NCI-H1105 (cell line): ENCODE measurements at regions not wholly inside any gene's neighbourhood (a gene's known extent, or its start where the extent isn't known, plus 50 kb on each side); places are given as distances from the start of the nearest gene placed in this dataset.
A peak's percentile ranks its signal among the peaks of the same experiment; 100 is the strongest.

Experiments
- DNase-seq: peaks from one replicate; lab custom pipeline; 2025; lab: John Stamatoyannopoulos, UW

GRCh38 chr9:135341612-135342169 is 137.9 kb upstream of the PPP1R26 start:
- DNase-seq: no peak

DNA sequence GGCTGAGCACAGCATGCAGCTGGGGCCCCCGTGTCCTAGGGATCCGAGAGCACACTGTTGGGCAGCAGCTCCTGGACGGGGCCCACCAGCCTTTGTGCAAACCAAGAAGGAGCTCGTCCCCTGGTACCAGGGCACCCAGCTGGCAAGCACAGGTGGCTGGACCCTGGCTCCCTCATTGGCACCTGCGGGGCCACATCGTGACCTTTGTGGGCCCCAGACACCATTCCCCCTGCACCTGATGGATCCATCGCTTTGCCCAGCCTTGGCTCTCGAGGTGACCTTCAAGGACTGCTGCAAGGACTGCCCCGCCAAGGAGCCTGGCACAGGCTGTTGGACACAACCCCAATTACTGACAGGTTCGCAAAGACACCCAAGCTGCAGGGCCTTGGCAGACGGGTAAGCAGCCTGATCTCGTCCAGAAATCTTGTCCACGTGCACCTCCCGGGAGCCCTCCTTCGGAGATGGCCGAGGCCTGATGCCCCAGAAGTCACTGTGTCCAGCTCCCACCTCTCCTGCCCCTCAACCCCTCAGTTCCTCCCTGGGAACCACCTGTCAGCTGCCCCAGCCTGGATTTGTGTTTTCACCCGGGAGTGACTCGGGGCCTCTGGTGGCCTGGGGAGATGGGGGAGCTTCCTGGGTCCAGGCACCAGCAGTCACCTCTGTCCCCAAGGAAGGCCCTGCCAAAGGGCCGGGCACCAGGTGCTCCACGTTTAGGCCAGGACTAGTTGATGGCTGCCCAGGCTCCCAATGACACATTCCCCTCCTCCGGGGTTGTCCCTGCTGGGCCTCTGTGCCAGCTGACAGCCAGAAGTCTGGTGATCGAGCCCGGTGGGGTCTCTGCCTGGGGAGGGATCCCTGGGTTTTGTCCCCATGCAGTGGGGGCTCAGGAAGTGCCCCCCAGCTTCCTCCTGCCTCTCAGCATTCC is 137.1 kb upstream of the PPP1R26 start:
- no peak for DNase-seq

- DNase-seq: no peak
These were observed 136.4 kb upstream of the PPP1R26 start for GRCh38 chr9:135343136-135343535.

DNA sequence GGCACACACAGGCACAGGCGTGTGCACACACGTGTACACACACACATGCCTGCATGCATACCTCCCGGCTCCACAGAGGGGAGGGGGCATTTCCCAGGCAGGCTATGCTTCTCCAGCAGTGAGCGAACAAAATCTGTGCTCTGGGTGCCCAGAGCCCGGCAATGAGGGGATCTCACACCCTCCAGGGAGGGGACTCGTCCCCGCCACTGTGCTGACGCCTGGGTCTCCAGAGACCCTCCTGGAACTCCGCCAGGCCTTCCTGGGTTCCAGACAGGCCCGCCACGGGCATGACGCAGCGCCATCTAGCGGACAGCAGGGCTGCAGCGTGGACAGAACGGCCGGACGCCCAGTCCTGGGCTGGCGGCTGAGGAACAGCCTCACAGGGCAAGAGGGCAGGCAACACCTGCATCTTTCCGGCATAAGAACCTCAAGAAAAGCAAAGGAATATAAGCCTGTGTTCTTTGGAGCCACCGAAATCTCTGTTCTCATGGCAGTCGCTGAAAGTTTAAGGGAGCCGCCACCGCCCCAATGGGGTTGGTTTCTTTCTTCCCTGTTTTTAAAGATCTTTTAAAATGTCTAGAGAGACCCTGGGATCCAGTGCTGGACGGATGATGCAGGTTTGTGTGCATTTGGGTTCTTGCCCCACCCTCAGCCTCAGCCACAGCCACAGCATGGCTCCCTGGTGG is 135.6 kb upstream of the PPP1R26 start:
- peak; percentile 46 for DNase-seq

GRCh38 chr9:135344523-135344901 is 135.1 kb upstream of the PPP1R26 start:
- no peak for DNase-seq

DNA sequence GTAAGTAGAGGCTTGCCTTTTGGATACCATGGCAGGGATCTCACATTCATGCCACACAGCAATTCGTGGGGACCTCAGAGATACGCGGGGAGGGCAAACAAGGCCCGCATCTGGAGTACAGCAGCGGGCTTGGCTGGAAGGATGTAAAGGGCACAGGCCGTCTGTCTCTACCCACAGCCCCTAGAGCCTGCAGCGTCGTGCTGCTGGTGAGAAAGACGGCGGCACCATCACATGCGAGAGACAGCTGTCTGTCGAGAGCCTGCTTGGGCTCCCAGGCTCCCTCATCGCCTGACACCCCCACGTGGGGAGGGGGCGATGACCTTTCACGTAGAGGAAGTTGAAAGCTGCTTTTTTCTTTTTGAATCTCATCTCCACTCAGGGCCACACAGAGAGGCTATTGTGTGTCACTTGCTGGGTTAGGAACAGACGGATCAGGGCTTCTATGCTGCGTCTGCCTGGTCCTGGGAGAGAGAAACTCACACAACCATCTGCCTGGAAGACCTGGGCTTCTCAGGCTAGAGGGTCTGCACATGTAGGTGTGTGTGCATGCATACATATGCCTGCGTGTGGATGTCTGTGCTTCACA is 134.6 kb upstream of the PPP1R26 start:
- no peak for DNase-seq

GRCh38 chr9:135345775-135346433 is 133.7 kb upstream of the PPP1R26 start:
- DNase-seq: no peak

GRCh38 chr9:135346438-135347050 is 133.0 kb upstream of the PPP1R26 start:
- DNase-seq: no peak

GRCh38 chr9:135347461-135347860 is 132.1 kb upstream of the PPP1R26 start:
- no peak for DNase-seq

- DNase-seq: no peak
These were observed 131.3 kb upstream of the PPP1R26 start for GRCh38 chr9:135348076-135348787.

GRCh38 chr9:135348788-135349150 is 130.8 kb upstream of the PPP1R26 start:
- no peak for DNase-seq

DNA sequence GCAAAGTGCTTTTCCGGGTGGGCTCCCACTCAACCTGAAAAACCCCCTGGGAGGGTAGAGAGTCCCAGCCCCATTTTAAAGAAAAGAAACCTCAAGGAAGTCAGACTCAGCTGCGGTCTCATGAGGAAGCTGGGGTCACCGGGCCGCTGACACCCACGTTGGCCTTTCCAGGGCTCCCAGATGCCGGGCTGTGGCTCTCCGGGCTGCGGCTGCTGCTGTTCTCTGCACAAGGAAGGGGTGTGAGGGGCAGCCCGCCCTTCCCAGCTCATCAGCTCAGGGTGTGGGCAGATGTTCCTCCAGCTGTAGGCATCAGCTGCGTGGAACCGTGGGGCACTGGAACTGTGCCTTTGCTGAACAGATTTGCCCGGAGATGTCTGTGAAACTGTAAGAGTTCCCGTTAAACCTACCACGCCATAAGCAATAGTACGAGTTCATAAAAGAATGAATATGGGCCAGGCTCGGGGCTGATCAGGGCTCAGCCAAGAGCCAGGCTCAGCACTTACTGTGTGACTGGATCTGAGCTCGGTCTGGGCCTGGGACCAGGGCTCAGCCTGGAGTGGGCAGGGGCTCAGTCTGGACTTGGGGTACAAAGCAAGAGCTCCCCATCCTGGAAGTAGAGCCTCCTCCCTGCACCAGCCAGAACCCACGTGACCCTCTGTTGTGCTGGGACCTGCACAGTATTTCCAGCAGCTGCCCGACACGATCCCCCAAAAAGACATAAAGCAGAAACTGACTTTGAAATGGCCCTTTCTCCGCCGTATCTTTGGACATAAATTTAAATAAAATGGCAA is 130.2 kb upstream of the PPP1R26 start:
- DNase-seq: no peak

DNA sequence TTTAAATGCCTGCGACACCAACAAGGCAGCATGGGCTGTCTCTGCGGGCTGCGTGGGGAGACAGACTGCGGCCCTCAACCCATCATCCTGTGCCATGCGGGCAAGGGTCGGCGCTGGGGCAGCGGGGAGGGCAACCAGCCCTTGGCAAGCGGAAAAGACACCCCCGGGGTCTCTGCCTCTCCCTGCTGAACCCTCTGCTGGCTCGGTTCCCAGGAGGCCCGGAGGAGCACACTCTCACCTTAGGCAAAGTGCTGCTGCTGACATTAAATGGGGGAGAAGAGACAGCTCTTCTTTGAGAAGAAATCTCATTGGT is 129.6 kb upstream of the PPP1R26 start:
- peak; percentile 20 for DNase-seq

GRCh38 chr9:135353935-135354334 is 125.6 kb upstream of the PPP1R26 start:
- DNase-seq: no peak

DNA sequence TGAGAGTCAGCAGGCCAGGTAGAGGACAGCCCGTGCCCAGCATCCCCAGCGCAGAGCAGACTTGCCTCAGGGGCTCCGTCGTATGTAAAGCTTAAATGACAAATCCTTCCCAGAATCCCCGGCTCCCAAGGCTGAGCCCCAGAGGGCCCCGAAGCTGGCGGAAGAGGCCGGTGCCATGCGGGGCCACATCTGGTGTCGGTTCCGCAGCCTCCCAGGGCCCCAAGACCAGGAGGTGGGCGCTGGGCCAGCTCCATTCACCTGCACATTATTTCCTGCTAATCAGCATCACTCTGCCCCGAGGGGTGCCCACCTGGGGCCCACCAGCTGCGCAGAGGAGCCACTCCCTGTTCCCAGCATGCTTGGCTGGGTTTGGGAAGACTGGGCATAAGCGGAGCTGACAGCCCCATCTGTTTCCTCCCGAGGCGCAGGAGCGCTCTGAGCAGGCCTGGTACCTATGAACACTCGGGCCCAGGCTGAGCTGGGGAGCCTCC is 124.0 kb upstream of the PPP1R26 start:
- DNase-seq: no peak

DNA sequence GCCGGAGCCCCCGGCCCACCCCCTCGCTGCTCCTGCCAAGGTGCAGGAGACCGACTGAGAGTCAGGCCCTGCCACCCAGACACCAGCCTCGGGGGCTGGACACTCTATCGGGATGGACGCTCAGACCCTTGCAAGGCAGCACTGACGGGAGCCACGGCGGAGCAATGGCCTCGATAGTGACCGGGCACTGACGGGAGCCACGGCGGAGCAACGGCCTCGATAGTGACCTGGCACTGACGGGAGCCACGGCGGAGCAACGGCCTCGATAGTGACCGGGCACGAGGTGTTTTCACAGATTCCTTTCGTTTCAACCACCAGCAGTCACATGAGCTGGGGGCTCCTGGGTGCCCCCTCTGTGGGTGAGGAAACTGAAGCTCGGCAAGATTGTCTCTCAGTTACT is 123.6 kb upstream of the PPP1R26 start:
- no peak for DNase-seq

DNA sequence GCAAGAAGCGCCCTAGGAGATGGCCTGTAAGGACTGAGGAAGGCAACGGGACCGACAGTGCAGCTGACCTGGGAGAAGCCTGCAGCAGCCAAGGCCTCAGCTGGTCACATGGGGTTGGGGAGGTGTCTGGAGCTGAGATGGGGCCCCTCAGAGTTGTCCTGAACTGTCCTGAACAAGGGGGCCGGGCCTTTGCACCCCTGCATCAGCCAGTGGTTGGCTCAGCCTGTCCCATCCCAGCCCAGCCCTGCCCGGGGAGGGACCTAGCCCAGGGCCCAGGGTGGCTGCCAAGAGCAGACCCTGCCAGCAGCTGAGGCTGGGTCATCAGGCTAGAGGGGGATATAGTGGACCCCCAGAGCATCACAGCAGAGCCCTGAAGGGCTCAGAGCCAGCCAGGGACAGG is 122.8 kb upstream of the PPP1R26 start:
- DNase-seq: no peak

- no peak for DNase-seq
These were observed 121.6 kb upstream of the PPP1R26 start for GRCh38 chr9:135357863-135358551.

GRCh38 chr9:135358552-135358940 is 121.0 kb upstream of the PPP1R26 start:
- DNase-seq: no peak

DNA sequence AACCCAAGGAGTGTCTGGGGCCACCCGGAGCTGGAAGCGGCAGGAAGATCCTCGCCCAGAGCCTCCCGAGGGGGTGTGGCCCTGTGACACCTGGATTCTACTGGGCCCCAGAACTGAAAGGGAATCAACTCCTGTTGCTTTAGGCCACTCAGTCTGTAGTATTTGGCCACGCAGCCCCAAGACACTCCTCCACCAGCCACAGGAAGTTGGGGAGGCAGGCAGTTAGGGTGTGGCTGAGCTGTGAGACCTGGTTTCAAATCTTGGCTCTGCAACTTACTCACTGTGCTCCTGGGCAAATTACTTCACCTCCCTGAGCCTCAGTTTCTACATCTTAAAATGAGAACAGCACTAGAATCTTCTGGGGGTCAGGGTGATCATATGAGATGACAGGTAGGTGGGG is 119.8 kb upstream of the PPP1R26 start:
- no peak for DNase-seq
